Activated T-helper 1 cell treated with anti-CD3 and anti-CD28 coated beads, Interleukin-2, amount 50 U/mL, for 16 hours (primary cell): ENCODE measurements at regions not wholly inside any gene's neighbourhood (a gene's known extent, or its start where the extent isn't known, plus 50 kb on each side); places are given as distances from the start of the nearest gene placed in this dataset.
"Not testable (repeated sequence)": the region's sequence is repeated elsewhere in the genome, so short reads cannot be mapped to it uniquely, and the experiment has no call there.

Source experiments
- DNase-seq, 2 donors: peaks; one replicate each; pipeline ENCODE4 v3.0.0-alpha.2; 2020; ENCODE audit warnings: low read depth in 1 of 2, low spot score in 1 of 2

DNA sequence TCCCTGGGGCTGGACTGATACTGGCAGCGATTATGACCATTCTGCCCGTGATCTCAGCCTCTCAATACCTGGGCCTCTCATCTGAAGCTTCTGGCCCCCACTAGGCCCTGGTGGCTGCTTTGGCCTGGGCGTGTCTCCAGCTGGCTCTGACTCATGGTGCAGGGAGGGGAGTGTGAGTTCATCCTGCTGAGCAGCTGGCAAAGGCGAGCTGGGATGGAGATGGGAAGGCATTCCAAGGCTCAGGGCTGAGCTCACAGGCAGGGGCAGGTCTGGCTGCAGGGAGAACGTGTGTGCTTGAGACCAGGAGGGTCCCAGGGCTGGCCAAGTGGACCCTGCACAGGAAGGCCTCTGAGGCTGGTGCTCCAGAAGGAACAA lies 221.8 kb downstream of the TMEM121 start:
- DNase-seq, result no peak

GRCh38 chr14:105748710-105749109 lies 222.3 kb downstream of the TMEM121 start:
- not testable (repeated sequence) for DNase-seq

DNA sequence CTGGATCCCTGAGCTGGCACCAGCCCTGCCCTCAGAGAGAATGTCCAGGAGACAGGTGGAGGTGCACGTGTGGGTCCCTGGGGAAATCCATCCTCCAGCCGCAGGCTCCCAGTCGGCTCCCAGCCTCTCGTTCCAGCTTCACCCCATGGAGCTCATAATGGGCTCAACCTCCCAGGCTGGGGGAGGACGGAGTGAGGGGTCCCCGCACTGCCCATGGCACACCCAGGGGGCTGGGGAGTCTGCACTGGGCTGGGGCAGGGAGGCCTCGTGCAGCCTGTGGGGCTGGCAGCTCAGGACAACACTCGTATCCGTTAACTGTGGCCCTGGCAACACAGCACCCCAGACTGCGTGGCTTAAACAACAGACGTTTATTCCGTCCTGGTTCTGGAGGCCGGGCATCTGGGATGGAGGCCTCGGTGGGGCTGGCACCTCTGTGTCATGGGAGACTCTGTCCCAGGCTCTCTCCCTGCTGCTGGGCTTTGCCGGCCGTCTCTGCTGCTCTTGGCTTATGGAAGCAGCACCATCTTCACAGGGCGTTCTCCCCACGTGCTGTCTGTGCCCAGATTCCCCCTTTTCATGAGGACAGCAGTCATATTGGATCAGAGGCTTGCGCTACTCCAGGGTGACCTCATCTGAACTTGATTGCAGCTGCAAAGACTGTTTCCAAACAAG lies 223.6 kb downstream of the TMEM121 start:
- DNase-seq, result not testable (repeated sequence)

GRCh38 chr14:105751291-105751751 lies 224.9 kb downstream of the TMEM121 start:
- DNase-seq, result not testable (repeated sequence)

GRCh38 chr14:105752420-105752819 lies 226.0 kb downstream of the TMEM121 start:
- not testable (repeated sequence) for DNase-seq

DNA sequence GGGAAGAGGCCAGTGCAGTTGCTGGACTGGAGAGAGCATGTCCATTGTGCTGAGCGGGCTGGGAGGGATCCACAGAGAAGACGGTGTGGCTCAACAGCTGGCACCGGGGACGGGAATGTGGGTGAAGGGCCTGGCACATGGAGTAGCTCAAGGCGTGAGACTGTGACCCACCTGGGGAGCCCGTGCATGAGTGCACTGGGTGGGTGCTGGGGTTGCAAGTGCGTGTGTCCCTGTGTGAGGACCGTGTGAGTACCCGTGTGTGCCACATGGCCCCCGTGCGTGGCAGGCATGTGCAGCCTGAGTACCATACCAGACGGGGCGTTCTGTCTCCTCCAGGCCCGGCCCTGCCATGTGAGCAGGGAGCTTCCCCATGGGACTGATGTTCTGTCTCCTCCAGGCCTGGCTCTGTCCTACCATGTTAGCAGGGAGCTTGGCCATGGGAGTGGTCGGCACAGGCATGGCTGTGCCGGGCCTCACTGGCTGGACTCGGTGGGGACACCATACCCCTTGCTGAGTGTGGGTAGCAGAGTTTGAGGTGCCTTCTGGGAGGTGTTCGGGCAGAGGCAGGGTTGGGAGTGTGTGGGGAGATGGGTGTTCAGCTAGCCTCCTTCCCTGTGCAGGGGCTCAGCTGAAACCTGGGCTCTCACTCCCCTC lies 234.4 kb downstream of the TMEM121 start:
- no peak for DNase-seq

- not testable (repeated sequence) for DNase-seq
Measured at GRCh38 chr14:105761345-105761740, 235.0 kb downstream of the TMEM121 start.

GRCh38 chr14:105761842-105762241 lies 235.5 kb downstream of the TMEM121 start:
- no peak for DNase-seq

DNA sequence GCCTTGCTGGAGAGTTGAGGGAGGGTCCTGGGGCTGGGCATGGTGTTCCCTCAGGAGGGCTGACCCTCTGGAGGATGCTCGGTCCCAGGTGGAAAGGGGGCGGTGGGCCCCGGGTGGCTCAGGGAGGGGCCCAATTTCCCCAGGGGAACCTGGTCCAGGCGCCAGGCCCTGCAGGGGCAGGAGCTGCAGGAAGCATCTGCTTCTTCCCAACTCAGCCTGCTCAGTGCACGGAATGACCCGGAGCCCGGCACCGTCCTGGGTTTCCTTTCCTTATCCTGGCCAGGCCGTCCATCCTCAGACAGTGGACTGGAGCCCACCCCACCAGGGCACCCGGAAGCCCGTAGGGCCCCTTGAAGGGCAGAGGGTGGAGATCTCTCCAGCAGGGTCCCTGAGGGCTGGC lies 235.9 kb downstream of the TMEM121 start:
- not testable (repeated sequence) for DNase-seq

DNA sequence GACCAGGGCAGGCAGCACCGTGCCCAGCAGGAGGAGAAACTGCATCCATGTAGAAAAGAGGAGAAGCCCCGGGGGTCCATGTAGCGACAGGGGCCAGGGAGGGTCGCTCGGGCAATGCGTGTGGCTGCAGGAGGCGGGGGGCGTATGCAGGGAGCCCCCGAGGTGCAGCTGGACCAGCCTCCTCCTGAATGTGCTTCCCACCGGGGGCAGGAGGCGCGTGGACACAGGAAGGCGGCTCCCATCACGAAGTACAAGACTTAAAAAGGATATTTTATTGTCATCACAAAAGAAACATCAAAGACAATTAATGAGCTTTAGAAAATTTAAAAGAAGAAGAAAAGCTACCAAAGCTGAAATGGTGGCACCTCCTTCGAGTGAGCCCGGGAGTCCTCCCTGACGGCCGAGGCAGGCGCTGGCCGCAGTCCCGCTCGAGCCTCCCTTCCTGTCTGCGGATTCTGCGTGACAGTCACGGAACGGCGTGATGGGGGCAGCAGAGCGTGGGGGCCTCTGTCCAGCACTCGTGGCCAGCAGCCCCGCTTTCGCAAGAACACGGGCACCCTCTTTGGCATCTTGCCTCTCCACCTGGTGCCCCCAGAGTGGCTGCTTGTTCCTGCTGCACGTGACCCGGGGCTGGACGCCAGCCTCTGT lies 238.0 kb downstream of the TMEM121 start:
- not testable (repeated sequence) for DNase-seq

DNA sequence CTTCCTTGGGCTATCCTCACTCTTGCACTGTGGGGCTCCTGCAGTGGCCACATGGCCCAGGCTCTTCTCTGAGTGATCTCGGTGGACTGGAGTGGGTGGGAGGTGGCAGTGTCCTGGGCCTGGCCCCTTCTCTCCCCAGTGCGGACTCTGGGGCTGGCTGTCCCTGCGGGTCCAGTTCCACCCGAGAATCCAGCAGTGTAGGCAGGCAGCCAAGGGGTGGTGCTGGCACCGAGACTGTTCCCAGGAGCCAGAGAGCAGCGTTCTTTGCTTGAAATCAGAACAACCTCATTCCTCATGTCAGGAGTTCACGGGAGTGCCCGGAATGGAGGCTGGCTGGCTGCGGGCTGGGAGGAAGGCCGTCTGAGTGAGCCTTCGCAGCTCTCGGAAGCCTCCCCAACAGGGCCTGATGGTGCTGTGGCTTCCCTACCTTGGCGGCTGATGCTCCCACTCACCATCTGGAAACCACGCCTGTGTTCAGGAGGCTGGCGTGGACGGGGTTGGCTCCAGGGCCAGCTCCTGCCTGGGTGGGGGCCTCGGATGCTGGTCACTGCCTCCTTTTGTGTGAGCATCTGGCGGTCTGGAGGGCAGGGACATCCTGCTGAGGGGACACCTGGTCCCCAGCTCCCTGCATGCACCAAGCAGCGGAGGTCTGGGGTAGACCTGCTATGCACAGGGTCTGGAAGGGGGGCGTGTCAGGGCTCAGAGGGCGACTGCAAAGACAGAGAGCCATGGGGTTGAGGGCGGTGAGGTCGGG lies 238.9 kb downstream of the TMEM121 start:
- not testable (repeated sequence) for DNase-seq

DNA sequence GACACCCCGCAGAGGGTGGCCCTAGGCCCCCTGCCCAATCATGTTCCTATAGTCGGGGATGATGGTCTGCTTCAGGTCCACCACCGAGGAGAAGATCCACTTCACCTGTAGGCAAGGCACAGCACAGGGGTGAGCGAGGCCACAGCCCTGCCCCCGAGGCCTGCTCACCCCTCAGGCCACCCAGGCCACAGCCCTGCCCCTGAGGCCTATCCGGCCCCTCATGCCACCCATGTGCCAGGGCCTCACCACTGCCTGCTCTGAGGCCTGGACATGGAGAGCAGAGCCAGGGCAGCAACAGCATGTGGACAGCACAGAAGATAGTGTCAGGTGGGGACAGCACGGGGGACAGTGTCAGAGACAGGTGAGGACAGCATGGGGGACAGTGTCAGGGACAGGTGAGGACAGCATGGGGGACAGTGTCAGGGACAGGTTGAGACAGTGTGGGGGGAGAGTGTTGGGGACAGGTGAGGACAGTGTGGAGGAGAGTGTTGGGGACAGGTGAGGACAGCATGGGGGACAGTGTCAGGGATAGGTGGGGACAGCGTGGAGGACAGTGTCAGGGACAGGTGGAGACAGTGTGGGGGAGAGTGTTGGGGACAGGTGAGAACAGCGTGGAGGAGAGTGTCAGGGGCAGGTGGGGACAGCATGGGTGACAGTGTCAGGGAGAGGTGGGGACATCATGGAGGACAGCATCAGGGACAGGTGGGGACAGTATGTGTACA lies 239.7 kb downstream of the TMEM121 start:
- DNase-seq, result no peak

DNA sequence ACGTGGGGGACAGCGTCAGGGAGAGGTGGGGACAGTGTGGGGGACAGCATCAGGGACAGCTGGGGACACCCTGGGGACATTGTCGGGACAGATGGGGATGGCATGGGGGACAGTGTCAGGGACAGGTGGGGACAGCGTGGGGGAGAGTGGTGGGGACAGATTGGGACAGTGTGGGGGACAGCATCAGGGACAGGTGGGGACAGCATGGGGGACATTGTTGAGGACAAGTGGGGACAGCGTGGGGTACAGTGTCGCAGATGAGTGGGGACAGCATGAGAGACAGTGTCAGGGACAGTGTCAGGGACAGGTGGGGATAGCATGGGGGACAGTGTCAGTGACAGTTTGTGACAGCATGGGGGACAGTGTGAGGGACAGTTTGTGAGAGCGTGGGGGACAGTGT lies 240.9 kb downstream of the TMEM121 start:
- DNase-seq, result no peak

DNA sequence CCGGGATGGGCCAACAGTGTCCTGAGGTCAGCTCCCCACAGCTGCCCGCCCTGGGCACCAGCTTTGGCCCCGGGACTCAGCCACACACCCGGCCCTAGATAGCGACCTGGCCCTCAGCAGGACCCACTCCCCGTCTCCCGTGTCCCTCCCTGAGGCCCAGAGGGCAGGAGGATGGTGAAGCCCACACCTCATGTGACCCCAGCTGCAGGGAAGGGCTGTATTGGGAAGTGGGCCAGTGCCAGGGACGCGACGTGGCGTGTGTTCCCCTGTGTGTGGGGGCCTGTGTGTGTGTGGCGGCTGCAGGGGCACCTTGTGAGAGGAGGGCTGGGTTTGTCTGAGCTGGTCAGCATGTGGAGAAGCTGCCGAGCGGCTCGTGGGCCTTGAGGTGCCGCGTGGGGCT lies 241.7 kb downstream of the TMEM121 start:
- DNase-seq, result not testable (repeated sequence)

DNA sequence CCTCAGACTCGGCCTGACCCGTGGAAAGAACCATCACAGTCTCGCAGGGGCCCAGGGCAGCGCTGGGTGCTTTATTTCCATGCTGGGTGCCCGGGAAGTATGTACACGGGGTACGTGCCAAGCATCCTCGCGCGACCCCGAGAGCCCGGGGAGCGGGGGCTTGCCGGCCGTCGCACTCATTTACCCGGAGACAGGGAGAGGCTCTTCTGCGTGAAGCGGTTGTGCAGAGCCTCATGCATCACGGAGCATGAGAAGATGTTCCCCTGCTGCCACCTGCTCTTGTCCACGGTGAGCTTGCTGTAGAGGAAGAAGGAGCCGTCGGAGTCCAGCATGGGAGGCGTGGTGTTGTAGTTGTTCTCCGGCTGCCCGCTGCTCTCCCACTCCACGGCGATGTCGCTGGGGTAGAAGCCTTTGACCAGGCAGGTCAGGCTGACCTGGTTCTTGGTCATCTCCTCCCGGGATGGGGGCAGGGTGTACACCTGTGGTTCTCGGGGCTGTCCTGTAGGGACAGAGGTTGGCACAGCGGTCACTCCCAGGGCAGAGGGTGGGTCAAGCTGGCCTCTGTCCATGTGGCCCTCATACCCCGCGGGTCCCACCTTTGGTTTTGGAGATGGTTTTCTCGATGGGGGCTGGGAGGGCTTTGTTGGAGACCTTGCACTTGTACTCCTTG lies 242.8 kb downstream of the TMEM121 start:
- not testable (repeated sequence) for DNase-seq

DNA sequence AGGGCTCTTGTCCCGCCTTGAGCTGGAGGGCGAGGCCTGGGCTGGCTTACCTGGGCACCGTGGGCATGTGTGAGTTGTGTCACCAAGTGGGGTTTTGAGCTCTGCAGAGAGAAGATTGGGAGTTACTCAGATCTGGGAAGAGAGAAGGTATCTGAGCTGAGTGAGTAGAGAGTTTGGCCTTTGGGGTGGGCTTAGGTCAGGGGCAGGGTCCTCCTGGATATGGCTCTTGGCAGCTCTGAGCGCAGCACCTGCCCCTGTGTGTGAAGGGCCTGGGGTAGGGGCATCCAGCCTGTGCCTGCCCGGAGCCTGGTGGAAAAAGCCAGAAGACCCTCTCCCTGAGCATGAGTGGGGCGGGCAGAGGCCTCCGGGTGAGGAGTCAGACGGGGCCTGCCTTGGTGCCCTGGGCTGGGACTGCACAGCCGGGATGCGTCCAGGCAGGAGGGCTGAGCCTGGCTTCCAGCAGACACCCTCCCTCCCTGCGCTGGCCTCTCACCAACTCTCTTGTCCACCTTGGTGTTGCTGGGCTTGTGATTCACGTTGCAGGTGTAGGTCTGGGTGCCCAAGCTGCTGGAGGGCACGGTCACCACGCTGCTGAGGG lies 244.3 kb downstream of the TMEM121 start:
- not testable (repeated sequence) for DNase-seq

DNA sequence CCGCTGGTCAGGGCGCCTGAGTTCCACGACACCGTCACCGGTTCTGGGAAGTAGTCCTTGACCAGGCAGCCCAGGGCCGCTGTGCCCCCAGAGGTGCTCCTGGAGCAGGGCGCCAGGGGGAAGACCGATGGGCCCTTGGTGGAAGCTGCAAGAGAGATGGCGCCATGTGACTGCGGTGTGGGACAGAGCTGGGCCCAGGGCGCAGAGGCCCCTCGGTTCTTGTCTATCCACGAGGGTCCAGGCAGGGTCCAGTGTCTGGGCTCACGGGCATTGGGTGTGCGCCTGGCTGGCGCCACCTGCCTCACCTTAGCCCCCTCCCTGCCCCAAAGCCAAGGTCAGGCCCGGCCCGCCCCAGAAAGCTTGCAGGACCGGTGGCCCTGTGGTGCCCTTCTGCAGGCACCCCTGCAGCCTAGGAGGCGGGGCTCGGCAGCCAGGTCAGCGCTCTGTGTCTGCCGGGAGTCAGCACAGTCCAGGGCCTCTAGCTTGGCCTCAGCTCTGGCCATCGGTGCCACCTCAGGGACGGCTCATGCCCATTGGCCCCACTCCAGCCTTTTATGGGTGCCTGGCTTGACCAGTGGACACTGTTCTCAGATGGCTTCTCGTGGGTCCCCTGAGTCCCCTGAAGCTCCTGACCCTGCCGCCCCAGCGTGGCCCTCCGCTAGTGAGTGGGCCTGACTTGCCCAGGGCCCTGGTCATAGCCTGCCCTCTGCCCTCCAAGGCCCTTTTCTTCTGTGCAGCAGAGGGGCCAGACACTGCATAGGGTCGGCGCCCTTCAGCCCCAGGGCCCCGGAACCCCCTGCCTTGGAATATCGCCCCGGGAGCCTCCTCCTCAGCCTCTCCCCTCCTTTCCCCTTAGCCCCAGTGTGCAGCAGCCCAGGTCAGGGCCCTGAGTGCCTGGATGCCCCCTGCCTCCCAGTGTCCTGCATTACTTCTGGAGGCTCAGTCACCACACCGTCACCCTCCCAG lies 245.2 kb downstream of the TMEM121 start:
- DNase-seq, result not testable (repeated sequence)

- DNase-seq, result not testable (repeated sequence)
Measured at GRCh38 chr14:105772710-105773250, 246.4 kb downstream of the TMEM121 start.
